HG03565 (cell line): ENCODE measurements at regions not wholly inside any gene's neighbourhood (a gene's known extent, or its start where the extent isn't known, plus 50 kb on each side); places are given as distances from the start of the nearest gene placed in this dataset.

Experiments
- ATAC-seq: cut with Tn5 transposase; IDR thresholded peaks from one replicate; pipeline ENCODE4 v1.9.1; 2021; ENCODE audit warnings: mild to moderate bottlenecking, moderate library complexity; ENCODE audit not compliant: unreplicated experiment

GRCh38 chr11:115075356-115075755 is 397.0 kb downstream of the NXPE2 start:
- ATAC-seq = no peak

DNA sequence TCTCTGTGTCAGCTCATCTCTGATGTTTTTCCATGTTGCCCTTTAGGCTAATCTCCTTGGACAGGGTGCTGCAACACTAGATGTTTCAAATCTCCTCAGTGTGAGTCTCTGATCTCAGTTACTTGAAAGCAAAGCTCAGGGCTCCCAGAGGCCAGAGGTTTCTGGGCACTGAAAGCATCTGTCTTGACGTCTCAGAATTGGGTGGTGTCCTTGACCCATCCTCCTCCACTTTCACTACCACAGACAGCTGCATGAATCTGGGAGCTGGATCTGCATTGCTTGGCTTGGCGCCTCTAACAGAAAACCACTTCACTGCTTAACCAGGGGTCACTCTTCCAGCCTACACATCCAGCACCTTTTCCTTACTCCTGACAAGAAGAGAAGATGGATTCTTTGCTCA is 399.4 kb downstream of the NXPE2 start:
- ATAC-seq = no peak

DNA sequence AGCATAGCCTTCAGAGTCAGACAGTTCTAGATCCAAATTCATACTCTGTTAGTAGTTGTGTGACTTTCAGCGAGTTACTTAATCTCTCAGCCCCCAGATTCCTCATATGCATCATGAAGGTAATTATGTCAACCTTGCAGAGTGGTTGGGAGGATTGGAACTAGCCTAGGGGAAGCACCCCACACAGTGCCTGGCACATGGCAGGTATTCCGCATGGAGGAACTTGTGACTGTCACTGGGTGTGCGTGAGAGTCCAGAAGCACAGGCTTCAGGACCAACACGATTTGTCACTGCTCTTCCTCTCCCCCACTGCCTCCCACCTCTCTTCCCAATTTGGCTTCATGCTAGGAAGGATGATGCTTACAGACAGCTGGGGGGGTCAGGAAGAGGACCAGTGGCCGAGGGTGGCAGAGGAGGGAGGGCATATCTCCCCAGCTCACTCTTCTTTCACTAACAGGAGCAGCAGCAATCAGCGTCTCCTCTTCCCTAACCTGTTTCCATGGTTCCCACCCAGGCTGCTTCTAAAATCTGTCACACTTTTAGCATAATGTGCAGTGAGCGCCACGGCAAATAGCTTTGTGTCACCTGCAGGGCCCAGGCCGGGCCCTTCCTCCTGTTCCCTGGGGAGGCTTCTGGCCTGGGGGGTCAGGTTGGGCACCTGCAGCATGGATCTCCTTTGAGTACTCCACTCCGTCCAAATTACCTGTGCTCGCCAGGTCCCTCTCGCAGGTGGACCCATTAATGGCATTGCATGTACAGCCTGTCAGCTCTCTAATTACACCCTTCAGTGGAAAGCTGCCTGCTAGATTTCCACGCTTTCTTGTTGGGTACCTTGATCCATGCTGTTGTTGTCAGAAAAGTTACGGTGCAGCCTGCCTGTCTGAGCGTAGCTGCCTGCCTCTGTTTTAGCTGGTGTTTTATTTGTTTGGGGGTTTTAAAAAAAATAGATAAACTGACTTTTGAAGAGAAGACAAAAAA is 400.4 kb downstream of the NXPE2 start:
- no peak for ATAC-seq

DNA sequence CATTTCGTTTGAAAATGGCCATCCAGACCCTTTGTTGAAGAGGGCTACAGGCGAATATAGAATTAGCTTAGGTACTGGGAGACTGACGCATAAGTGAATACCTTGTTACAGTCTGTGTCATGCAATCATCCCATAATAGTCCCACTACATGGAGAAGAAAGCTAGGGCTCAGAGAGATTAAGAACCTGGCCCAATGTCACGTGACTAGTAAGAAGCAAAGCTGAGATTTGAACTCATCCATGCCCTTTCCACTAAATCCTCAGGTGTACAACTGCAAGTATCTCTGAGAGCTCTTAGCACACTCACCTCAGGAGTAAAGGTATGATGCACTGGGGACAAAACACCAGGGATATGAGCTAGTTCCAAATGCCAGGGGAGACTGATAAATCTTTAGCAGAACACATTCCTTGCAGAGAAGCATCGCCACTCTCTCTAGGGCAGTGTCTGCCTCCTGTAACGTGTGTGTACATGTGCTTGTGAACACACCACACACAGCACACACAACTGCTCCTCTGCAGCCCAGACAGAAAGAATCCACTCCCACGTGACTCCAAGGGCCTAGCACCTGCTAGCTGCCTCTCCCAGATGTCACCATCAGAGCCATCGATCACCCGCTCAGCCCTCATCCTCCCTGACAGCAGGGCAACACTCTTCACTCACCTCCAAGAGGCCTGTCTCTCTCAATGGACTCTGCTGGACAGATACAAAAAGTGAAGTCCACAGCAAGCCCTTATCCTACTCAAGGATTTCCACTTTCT is 402.8 kb downstream of the NXPE2 start:
- ATAC-seq = no peak

- ATAC-seq = no peak
Measured at GRCh38 chr11:115081972-115082371, 403.6 kb downstream of the NXPE2 start.

- no peak for ATAC-seq
Measured at GRCh38 chr11:115083144-115083806, 404.9 kb downstream of the NXPE2 start.

GRCh38 chr11:115084231-115084630 is 405.9 kb downstream of the NXPE2 start:
- no peak for ATAC-seq

GRCh38 chr11:115085461-115086210 is 407.3 kb downstream of the NXPE2 start:
- no peak for ATAC-seq

DNA sequence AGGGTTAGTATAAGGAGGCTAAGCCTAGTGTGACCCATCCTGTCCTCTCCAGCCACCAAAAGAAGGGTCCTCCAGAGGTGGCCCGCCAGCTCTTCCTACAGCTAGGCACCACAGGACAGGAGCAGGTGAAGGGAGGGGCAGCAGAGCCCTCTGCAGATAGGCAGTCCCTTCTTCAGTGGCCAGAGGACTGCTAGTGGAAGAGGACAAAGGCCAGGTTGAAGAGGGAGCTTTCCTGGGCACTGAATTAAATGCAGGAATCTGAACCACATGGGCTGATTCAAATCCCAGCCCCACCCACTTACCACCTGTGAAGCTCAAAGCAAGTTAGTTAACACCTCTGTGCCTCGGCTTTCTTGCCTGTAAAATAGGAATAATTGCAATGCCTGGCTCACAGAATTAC is 409.5 kb downstream of the NXPE2 start:
- ATAC-seq = no peak

DNA sequence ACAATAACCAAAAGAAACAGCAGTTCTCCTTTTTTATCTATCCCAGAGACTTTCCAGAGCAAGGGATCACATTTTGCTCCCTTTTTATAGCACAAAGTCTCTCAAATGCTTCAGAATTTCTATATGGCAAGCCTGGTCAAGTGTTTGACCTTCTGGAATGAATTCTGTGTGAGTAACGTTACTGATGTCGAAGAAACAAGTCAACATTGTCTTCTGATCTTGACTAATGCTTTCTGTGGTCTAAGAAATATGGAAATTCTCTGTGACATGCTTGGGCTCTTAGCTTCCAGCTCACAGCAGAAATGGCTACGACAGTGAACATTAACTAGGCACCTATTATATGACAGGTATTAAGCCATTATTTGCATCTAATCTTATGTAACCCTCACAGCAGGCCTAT is 411.7 kb downstream of the CADM1 start:
- no peak for ATAC-seq

DNA sequence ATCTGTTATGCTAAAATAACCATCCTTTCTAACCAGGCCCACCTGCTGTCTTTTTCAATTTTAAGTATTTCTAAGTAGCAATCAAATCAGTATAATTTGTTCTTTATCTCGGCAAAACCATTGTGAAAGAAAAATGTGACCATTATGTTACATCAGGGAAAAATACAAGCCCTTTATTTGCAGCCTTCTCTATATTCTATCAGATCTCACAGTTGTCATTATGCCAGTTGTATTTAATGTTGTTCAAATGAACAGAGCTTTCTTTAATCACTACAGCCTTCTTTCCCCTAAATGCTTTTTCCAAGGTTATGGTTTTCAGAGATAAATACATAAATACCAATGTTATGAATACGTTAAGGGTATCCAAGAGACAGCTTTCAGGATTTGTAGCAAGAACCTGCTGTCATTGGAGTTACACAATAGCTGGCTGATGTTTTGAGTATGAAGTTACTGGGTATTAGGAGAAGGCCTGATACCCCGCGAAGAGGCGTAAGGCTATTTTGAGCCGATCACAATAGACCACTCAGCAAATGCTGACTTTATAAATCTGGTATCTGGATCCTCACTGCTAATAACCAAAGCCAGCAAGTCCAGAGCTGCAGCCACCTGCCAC is 406.3 kb downstream of the CADM1 start:
- no peak for ATAC-seq

- no peak for ATAC-seq
Measured at GRCh38 chr11:115100706-115101105, 403.5 kb downstream of the CADM1 start.

DNA sequence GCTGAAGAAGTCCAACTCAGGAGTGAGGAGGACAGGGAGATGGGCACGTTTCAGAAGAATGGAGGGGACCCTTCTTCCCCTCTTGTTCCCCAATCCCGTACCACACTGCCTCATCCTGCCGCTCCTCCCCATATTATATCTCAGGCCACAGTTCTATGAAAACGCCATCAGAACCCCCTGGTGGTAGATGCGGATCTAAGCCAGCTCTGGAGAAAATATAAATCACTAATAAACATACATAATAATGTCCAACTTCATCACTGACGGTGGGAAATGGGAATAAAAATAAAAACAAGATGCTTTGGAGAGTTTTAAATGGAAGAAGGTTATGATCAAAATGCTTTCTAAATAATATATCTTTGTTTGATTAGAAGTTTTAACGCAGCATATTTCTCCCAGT is 400.3 kb downstream of the CADM1 start:
- no peak for ATAC-seq

GRCh38 chr11:115104851-115105453 is 399.3 kb downstream of the CADM1 start:
- no peak for ATAC-seq

DNA sequence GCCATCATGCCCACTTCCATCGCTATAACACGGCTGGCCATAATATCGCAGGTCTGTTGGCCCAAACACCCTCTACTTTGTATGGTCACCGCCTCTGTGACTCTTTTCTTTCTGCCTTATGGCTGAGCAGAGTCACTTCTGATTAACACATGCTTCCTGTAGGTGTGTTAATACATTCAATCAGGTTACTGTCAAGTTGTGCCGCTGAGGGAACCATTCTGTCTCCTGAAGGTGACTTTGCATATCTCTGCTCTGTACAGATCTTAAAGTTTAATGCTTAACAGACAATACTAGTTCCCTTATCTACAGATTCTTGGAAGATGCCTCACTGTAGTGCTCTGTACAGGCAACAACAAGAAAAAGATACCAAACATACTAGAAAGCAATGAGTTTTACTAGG is 393.1 kb downstream of the CADM1 start:
- ATAC-seq = no peak

- no peak for ATAC-seq
Measured at GRCh38 chr11:115112754-115113153, 391.5 kb downstream of the CADM1 start.

GRCh38 chr11:115117956-115118493 is 386.2 kb downstream of the CADM1 start:
- ATAC-seq = no peak

- no peak for ATAC-seq
Measured at GRCh38 chr11:115119146-115119545, 385.1 kb downstream of the CADM1 start.
